COLO668 (cell line): ENCODE measurements at regions not wholly inside any gene's neighbourhood (a gene's known extent, or its start where the extent isn't known, plus 50 kb on each side); places are given as distances from the start of the nearest gene placed in this dataset.
A peak's percentile ranks its signal among the peaks of the same experiment; 100 is the strongest.

Source experiments
- DNase-seq: peaks from one replicate; lab custom pipeline; 2025; ENCODE audit not compliant: unreplicated experiment; lab: John Stamatoyannopoulos, UW

GRCh38 chr18:25875551-25876240 is 214.7 kb downstream of the SS18 start:
- peak; percentile 37 for DNase-seq

DNA sequence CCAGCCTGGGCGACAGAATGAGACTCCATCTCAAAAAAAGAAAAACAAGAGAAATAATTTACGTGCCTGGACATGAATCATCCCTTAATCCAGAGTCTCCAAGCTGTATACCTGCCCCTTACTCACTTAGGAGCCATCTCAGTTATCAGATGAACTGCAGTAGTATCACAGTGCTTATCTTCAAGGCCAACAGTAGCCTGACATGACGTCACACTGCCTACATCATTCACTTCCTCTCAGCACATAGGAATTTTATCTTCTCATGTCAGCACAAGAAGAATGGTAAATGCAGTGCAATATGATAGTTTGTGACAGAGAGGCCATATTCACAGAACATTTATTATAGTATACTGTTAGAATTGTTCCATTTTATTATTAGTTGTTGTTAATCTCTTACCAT is 216.6 kb downstream of the SS18 start:
- no peak for DNase-seq

DNA sequence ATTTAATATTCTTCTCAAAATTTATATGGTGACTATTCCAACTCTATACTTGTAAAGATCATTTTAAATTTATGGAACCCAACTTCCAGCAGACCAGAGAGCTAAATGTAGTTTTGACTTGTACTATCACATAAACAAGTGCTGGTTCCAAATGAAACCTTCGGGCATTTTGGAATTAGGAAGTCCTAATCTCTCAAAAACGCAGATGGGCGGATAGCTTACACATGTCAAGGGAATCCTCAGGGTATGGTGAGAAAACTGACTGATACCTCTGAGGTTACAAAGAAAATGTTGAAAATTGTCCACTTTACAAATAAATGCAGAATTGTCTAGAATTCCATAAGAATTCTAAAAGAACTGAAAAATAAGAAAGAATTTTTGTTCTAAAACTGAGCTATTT is 224.1 kb downstream of the SS18 start:
- DNase-seq, result no peak

GRCh38 chr18:25862881-25863600 is 227.4 kb downstream of the SS18 start:
- DNase-seq, result no peak

- DNase-seq, result no peak
Observed at GRCh38 chr18:25853691-25854433, 236.6 kb downstream of the SS18 start.

DNA sequence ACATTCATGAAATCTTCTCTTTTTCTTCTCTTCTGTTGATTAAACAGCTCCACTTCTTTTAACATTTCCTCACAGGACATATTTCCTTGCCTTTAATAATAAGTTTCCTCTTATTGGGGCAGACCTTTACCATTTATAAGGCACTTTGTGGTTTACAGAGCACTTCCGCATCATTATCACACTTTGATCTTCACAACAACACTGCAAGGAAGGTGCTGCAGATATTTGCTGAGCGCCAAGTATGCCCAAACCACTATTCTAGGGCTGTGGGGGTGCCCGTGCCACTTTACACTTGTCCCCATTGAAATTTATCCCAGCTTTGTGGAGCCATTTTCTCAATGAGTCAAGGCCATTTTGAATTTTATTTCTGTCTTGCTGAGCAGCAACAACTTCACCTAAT is 246.6 kb downstream of the SS18 start:
- no peak for DNase-seq

- DNase-seq, result no peak
Observed at GRCh38 chr18:25842665-25843064, 247.7 kb downstream of the SS18 start.

- DNase-seq, result no peak
Observed at GRCh38 chr18:25834061-25834460, 256.4 kb downstream of the SS18 start.

DNA sequence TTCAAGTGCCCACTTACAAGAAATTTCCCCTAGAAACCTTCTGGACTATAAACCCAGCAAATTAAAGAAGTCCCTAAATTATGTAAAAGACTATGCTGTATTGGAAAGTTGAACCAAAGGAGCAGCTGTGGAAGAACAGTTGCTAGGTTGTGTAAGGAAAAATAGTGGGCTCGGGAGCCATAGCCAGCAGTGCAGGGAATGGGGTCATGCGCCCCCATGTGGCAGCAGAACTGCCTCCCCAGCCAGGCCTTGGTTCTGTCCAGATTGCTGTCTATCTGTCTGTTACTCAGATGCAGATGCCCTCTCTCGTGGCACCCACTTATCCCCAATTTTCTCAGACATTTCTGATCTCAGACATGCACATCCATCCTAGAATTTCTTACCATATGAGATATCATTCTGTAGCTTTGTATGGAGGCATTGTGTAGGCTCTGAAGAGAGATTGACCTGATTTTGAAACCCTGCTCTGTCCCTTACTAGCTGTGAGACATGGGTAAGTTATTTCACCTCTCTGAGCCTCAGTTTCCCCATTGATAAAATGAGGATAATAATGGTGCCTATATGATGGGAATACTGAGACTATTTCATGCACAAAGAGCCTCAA is 258.3 kb downstream of the SS18 start:
- peak; percentile 43 for DNase-seq

DNA sequence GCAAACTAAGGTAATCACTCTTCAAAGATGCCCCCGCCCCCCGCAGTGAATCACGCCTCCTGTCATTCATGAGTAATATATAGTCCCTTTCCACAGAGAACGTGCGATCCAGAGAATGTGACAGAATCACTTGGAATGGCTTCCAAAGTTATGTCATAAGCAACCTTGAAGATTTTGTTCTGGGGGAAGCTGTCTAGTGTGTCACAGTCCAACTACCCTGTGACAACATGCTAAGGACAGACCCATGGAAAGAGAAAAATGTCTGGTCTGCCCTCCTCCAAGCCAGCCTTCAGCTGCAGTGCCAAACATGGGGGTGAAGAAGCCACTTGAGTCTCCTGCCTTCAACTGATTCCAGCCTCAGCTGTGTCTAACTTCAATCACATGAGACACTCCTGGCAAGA is 259.1 kb downstream of the SS18 start:
- DNase-seq, result no peak

- no peak for DNase-seq
Observed at GRCh38 chr18:25830787-25831186, 259.6 kb downstream of the SS18 start.

GRCh38 chr18:25827961-25828561 is 262.4 kb downstream of the SS18 start:
- peak; percentile 19 for DNase-seq

- no peak for DNase-seq
Observed at GRCh38 chr18:25827228-25827627, 263.2 kb downstream of the SS18 start.

GRCh38 chr18:25826823-25827222 is 263.6 kb downstream of the SS18 start:
- DNase-seq, result no peak

- no peak for DNase-seq
Observed at GRCh38 chr18:25825979-25826776, 264.2 kb downstream of the SS18 start.

DNA sequence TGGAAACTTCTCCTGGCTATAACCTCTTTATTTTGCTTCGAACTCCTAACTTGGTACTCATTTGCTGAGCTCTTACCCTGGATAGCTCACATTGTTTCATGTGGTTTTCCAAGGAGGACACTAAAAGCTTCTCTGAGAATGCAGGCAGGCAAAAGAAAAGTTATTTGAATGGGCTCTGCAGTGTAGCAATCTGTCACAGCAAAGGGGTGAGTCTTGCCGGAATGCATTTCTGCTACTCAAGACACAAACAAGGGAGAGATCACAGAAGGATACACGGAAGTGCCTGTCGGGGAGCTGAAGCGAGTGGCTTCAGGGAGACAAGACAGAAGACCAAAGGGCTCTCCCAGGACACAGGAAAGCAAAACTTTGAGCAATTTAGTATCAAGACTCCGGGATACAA is 265.4 kb downstream of the SS18 start:
- no peak for DNase-seq

DNA sequence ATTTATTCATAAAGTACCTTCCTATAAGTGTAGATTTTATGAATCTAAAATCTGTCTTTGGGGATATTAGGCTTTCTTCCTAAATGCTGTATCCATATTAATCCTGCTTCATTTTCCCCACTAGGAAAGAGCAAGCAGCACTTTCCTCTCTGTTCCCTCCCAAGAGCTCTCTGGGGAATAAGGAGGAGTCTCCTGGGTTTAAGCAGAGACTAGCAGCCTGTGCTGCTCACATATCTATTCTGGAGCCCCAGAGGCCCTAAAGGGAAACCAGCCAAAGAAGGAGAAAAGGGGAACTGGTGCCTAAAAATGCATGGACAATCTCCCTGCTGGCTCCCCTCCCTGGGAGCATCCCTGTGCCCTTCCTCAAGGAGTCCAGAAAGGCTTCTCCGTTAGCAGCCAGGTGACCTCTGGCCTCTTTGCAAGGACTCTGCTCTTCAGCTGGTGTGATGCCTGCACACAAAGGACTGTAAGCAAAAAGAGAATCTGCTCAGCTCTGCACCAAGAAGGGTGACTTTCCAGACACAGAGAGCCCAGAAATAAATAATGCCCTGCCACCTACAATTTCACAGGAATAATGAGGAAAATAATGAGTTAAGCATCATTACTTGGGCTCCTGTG is 270.6 kb downstream of the SS18 start:
- no peak for DNase-seq

GRCh38 chr18:25818505-25818904 is 271.9 kb downstream of the SS18 start:
- DNase-seq, result no peak

- no peak for DNase-seq
Observed at GRCh38 chr18:25817546-25818237, 272.7 kb downstream of the SS18 start.
